Adrenal gland (tissue), 5 donors: ENCODE measurements at regions not wholly inside any gene's neighbourhood (a gene's known extent, or its start where the extent isn't known, plus 50 kb on each side); places are given as distances from the start of the nearest gene placed in this dataset.

Experiments used
- CTCF ChIP-seq, 6 experiments: fragments of 450-650 bp in 4 of 6; fragments of 200-600 bp in 2 of 6; sonication (generic) in 1 of 6; IDR thresholded peaks; 1 replicate in 5 of 6; 2 replicates in 1 of 6; pipeline versions ENCODE4 v1.5.1 to v1.8.0; 2016 to 2021; ENCODE audit warnings: antibody characterized with exemption in 6 of 6, mild to moderate bottlenecking in 2 of 6, moderate library complexity in 1 of 6
- POLR2A ChIP-seq, 2 donors: fragments of 450-650 bp; IDR thresholded peaks; one replicate each; pipeline ENCODE4 v1.6.1; 2017; ENCODE audit warnings: antibody characterized with exemption in 2 of 2, mild to moderate bottlenecking in 2 of 2, moderate library complexity in 1 of 2
- donor health status: DM: no; HTN: no; CAD: no.

DNA sequence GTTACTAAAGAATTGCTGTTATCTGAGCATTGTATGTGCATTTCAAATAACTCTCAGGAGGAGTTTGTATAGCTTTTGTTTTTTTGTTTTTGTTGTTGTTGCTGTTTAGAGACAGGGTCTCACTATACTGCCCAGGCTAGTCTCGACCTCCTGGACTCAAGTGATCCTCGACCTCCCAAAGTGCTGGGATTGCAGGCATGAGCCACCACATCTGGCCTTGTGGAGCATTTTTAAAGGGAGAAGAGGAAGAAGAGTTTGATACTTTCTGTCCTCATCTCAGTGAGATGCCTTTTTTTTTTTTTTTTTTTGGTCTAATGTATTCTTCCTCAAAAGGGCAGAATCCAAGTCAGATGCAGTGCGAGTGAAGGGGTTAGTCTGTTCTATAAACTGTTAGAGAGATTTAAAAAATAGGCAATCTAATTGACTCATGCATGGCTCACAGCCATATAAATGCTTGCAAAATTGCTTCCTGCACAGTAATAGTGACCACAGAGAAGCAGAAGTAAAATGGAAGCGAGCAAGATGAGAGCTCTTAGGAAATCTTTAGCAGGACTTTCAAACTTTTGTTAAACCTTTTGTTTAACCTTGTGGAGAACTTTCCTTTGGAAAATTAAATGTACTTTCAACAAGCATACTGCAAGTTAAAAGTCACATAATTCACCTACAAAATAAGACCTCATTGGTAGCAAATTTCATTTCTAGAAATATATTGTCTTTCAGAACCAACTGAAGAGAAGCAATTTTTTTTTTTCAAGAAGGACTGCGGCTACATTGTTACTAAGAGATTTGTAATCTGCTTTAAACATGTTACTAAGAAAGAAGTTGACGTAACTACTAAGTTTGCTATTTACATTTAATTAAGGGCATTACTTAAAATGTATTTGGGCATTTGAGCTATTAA, 52.3 kb upstream of the ROCK1 start:
- TF ChIP-seq CTCF (IDR thresholded peaks at IDR 0.05) = no peak
- no peak for TF ChIP-seq POLR2A (IDR thresholded peaks at IDR 0.05)
